Prostate gland (tissue), 2 donors: ENCODE measurements at regions not wholly inside any gene's neighbourhood (a gene's known extent, or its start where the extent isn't known, plus 50 kb on each side); places are given as distances from the start of the nearest gene placed in this dataset.

ENCODE experiments used
- POLR2A ChIP-seq: fragments of 450-650 bp; IDR thresholded peaks from one replicate; pipeline ENCODE4 v1.6.1; 2016; ENCODE audit warnings: antibody characterized with exemption, mild to moderate bottlenecking
- TF ChIP-seq, protein P1 (sequence below), 4 experiments: fragments of 200-600 bp in 2 of 4; fragments of 450-650 bp in 2 of 4; sonication (generic) in 2 of 4; IDR thresholded peaks; 1 replicate in 3 of 4; 2 replicates in 1 of 4; pipeline ENCODE4 v1.5.1; 2016 to 2019; ENCODE audit warnings: antibody characterized with exemption in 4 of 4, mild to moderate bottlenecking in 2 of 4, moderate library complexity in 2 of 4

DNA sequence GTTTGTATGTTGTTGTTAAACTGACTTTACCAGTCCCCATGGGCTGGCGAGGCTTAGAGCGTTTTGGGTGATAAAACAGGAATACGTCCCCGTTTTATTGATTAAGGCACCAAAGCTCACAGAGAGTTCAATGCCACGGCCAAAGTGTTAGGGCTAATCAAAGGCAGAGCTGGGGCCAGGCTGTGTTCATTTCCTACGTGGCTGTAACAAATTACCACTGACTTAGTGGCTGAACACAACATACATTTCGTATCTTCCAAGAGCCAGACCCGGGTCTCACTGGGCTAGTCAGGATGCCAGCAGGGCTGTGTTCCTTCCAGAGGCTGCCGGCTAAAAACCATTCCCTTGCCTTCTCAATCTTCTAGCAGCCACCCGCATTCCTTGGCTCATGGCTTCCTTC is 94.4 kb upstream of the HABP2 start:
- TF ChIP-seq, protein P1, sequence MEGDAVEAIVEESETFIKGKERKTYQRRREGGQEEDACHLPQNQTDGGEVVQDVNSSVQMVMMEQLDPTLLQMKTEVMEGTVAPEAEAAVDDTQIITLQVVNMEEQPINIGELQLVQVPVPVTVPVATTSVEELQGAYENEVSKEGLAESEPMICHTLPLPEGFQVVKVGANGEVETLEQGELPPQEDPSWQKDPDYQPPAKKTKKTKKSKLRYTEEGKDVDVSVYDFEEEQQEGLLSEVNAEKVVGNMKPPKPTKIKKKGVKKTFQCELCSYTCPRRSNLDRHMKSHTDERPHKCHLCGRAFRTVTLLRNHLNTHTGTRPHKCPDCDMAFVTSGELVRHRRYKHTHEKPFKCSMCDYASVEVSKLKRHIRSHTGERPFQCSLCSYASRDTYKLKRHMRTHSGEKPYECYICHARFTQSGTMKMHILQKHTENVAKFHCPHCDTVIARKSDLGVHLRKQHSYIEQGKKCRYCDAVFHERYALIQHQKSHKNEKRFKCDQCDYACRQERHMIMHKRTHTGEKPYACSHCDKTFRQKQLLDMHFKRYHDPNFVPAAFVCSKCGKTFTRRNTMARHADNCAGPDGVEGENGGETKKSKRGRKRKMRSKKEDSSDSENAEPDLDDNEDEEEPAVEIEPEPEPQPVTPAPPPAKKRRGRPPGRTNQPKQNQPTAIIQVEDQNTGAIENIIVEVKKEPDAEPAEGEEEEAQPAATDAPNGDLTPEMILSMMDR (IDR thresholded peaks at IDR 0.05) = no peak
- no peak for TF ChIP-seq POLR2A
